GM19452 (cell line): ENCODE measurements at regions not wholly inside any gene's neighbourhood (a gene's known extent, or its start where the extent isn't known, plus 50 kb on each side); places are given as distances from the start of the nearest gene placed in this dataset.
"Not testable (repeated sequence)": the region's sequence is repeated elsewhere in the genome, so short reads cannot be mapped to it uniquely, and the experiment has no call there.

Experiments
- ATAC-seq: cut with Tn5 transposase; IDR thresholded peaks from one replicate; pipeline ENCODE4 v1.9.1; 2021; ENCODE audit not compliant: unreplicated experiment

- ATAC-seq = not testable (repeated sequence)
Observed at GRCh38 chr3:159681717-159682116, 306.9 kb upstream of the IL12A start.

- no peak for ATAC-seq
Observed at GRCh38 chr3:159685801-159686200, 302.8 kb upstream of the IL12A start.

GRCh38 chr3:159693226-159693625, 295.4 kb upstream of the IL12A start:
- no peak for ATAC-seq

- no peak for ATAC-seq
Observed at GRCh38 chr3:159711560-159712333, 276.9 kb upstream of the IL12A start.

- no peak for ATAC-seq
Observed at GRCh38 chr3:159721324-159721723, 267.3 kb upstream of the IL12A start.

GRCh38 chr3:159723295-159723694, 265.3 kb upstream of the IL12A start:
- no peak for ATAC-seq

- no peak for ATAC-seq
Observed at GRCh38 chr3:159724627-159725026, 264.0 kb upstream of the IL12A start.

- ATAC-seq = no peak
Observed at GRCh38 chr3:159726231-159726964, 262.2 kb upstream of the IL12A start.

GRCh38 chr3:159727506-159727905, 261.1 kb upstream of the IL12A start:
- no peak for ATAC-seq

GRCh38 chr3:159731254-159731653, 257.4 kb upstream of the IL12A start:
- ATAC-seq = no peak

- no peak for ATAC-seq
Observed at GRCh38 chr3:159732172-159733111, 256.2 kb upstream of the IL12A start.

GRCh38 chr3:159733194-159733860, 255.3 kb upstream of the IL12A start:
- ATAC-seq = no peak

- no peak for ATAC-seq
Observed at GRCh38 chr3:159734681-159735080, 254.0 kb upstream of the IL12A start.

- no peak for ATAC-seq
Observed at GRCh38 chr3:159739166-159739565, 249.5 kb upstream of the IL12A start.

GRCh38 chr3:159739969-159740368, 248.7 kb upstream of the IL12A start:
- no peak for ATAC-seq

GRCh38 chr3:159741281-159741680, 247.4 kb upstream of the IL12A start:
- ATAC-seq = no peak

- no peak for ATAC-seq
Observed at GRCh38 chr3:159748425-159748824, 240.2 kb upstream of the IL12A start.

GRCh38 chr3:159749406-159749805, 239.2 kb upstream of the IL12A start:
- no peak for ATAC-seq

GRCh38 chr3:159751146-159751545, 237.5 kb upstream of the IL12A start:
- ATAC-seq = no peak

- ATAC-seq = no peak
Observed at GRCh38 chr3:159751752-159752151, 236.9 kb upstream of the IL12A start.
